WTC11 (cell line): ENCODE measurements at regions not wholly inside any gene's neighbourhood (a gene's known extent, or its start where the extent isn't known, plus 50 kb on each side); places are given as distances from the start of the nearest gene placed in this dataset.

Source experiments
- ATF2 ChIP-seq: sonication (generic); formaldehyde crosslinking; IDR thresholded peaks from 2 replicates; pipeline ENCODE4 v1.8.1; 2022; ENCODE audit warnings: low read depth, missing genetic modification reagents, borderline replicate concordance
- CBFB ChIP-seq: sonication (generic); formaldehyde crosslinking; IDR thresholded peaks from 2 replicates; pipeline ENCODE4 v1.8.1; 2022; ENCODE audit warnings: mild to moderate bottlenecking, low read depth, missing genetic modification reagents
- CTCF ChIP-seq: fragments of 200-600 bp; IDR thresholded peaks from 2 replicates; pipeline ENCODE4 v1.8.0; 2022; ENCODE audit warnings: antibody characterized with exemption
- E2F4 ChIP-seq: sonication (generic); formaldehyde crosslinking; IDR thresholded peaks from 2 replicates; pipeline ENCODE4 v1.8.1; 2022; ENCODE audit warnings: low read depth, mild to moderate bottlenecking, moderate library complexity, missing genetic modification reagents, borderline replicate concordance
- FOXP4 ChIP-seq: sonication (generic); formaldehyde crosslinking; IDR thresholded peaks from 2 replicates; pipeline ENCODE4 v1.8.0; 2022; ENCODE audit warnings: mild to moderate bottlenecking, missing genetic modification reagents
- IRF1 ChIP-seq: sonication (generic); formaldehyde crosslinking; IDR thresholded peaks from 2 replicates; pipeline ENCODE4 v1.8.0; 2023; ENCODE audit warnings: missing genetic modification reagents
- JUN ChIP-seq: sonication (generic); formaldehyde crosslinking; IDR thresholded peaks from 2 replicates; pipeline ENCODE4 v1.8.0; 2023; ENCODE audit warnings: mild to moderate bottlenecking, missing genetic modification reagents
- MAX ChIP-seq: sonication (generic); formaldehyde crosslinking; IDR thresholded peaks from 2 replicates; pipeline ENCODE4 v1.8.0; 2022; ENCODE audit warnings: mild to moderate bottlenecking, missing genetic modification reagents
- MLX ChIP-seq: sonication (generic); formaldehyde crosslinking; IDR thresholded peaks from 2 replicates; pipeline ENCODE4 v1.8.1; 2023; ENCODE audit warnings: mild to moderate bottlenecking, missing genetic modification reagents, moderate library complexity
- SOX15 ChIP-seq: fragments of 250-450 bp; sonication (Bioruptor Pico); IDR thresholded peaks from 2 replicates; pipeline ENCODE4 v1.9.0; 2021; ENCODE audit warnings: mild to moderate bottlenecking
- SP1 ChIP-seq: sonication (generic); formaldehyde crosslinking; conservative IDR thresholded peaks from 2 replicates; pipeline ENCODE4 v1.8.1; 2022; ENCODE audit warnings: missing genetic modification reagents
- USF1 ChIP-seq: sonication (generic); formaldehyde crosslinking; IDR thresholded peaks from 2 replicates; pipeline ENCODE4 v1.8.0; 2022; ENCODE audit warnings: mild to moderate bottlenecking, missing genetic modification reagents
- USF2 ChIP-seq: sonication (generic); formaldehyde crosslinking; IDR thresholded peaks from 2 replicates; pipeline ENCODE4 v1.8.1; 2023; ENCODE audit warnings: mild to moderate bottlenecking, missing genetic modification reagents, moderate library complexity
- ZNF232 ChIP-seq: sonication (generic); formaldehyde crosslinking; IDR thresholded peaks from 2 replicates; pipeline ENCODE4 v1.8.0; 2022; ENCODE audit warnings: mild to moderate bottlenecking, missing genetic modification reagents

GRCh38 chr18:37953876-37954275 is 388.3 kb upstream of the CELF4 start:
- TF ChIP-seq E2F4 (no peak), CTCF (no peak), FOXP4 (CRISPR knock-in tag) (no peak), MLX (CRISPR knock-in tag) (no peak), SOX15 (CRISPR knock-in tag) (no peak), SP1 (CRISPR knock-in tag) (no peak), CBFB (CRISPR knock-in tag) (no peak), USF2 (CRISPR knock-in tag) (no peak), MAX (CRISPR knock-in tag) (no peak), ATF2 (no peak), IRF1 (CRISPR knock-in tag) (no peak), USF1 (CRISPR knock-in tag) (no peak), JUN (CRISPR knock-in tag) (no peak), ZNF232 (CRISPR knock-in tag) (no peak)
